Gastroesophageal sphincter (tissue), 4 donors: ENCODE measurements at regions not wholly inside any gene's neighbourhood (a gene's known extent, or its start where the extent isn't known, plus 50 kb on each side); places are given as distances from the start of the nearest gene placed in this dataset.

ENCODE experiments used
- ATAC-seq: fragments of 150-250 bp; one replicate; pipeline ENCODE4 v1.9.1; 2016; ENCODE audit warnings: mild to moderate bottlenecking, moderate library complexity
- H3K27ac ChIP-seq, 4 donors: fragments of 200-600 bp; sonication (generic) in 3 of 4; 1 replicate in 3 of 4; 2 replicates in 1 of 4; pipeline ENCODE4 v1.5.1; 2016 to 2019
- H3K27me3 ChIP-seq: fragments of 200-600 bp; sonication (generic); one replicate; pipeline ENCODE4 v1.5.1; 2019
- H3K36me3 ChIP-seq, 2 donors: fragments of 200-600 bp; sonication (generic); one replicate each; pipeline ENCODE4 v1.5.1; 2019; ENCODE audit warnings: control low read depth in 1 of 2
- H3K4me1 ChIP-seq, 3 donors: fragments of 200-600 bp; sonication (generic); 1 replicate in 2 of 3; 2 replicates in 1 of 3; pipeline ENCODE4 v1.5.1; 2016 to 2019; ENCODE audit warnings: control low read depth in 2 of 3
- H3K4me3 ChIP-seq, 2 donors: fragments of 200-600 bp; sonication (generic); one replicate each; pipeline ENCODE4 v1.5.1; 2019; ENCODE audit warnings: mild to moderate bottlenecking in 1 of 2, moderate library complexity in 1 of 2
- H3K9me3 ChIP-seq, 3 donors: fragments of 200-600 bp; sonication (generic); one replicate each; pipeline ENCODE4 v1.5.1; 2017 to 2019; ENCODE audit warnings: control low read depth in 2 of 3
- CTCF ChIP-seq, 4 experiments: fragments of 200-600 bp in 2 of 4; fragments of 450-650 bp in 2 of 4; sonication (generic) in 1 of 4; IDR thresholded peaks; one replicate each; pipeline ENCODE4 v1.5.1; 2017 to 2019; ENCODE audit warnings: antibody characterized with exemption in 4 of 4, mild to moderate bottlenecking in 2 of 4, moderate library complexity in 2 of 4
- EP300 ChIP-seq: sonication (generic); formaldehyde crosslinking; IDR thresholded peaks from one replicate; pipeline ENCODE4 v1.6.1; 2017; ENCODE audit warnings: antibody characterized with exemption, mild to moderate bottlenecking
- POLR2A ChIP-seq, 2 donors: fragments of 450-650 bp; IDR thresholded peaks; one replicate each; pipeline ENCODE4 v1.6.1; 2017; ENCODE audit warnings: antibody characterized with exemption in 2 of 2, mild to moderate bottlenecking in 2 of 2, moderate library complexity in 1 of 2
- POLR2AphosphoS5 ChIP-seq: sonication (generic); formaldehyde crosslinking; IDR thresholded peaks from one replicate; pipeline ENCODE4 v1.6.1; 2017; ENCODE audit warnings: antibody characterized with exemption
- WGBS, 2 donors: methylation state at CpG; one replicate each; pipeline ENCODE4 v1.1.5; 2018; ENCODE audit warnings: low coverage in 1 of 2; 5-methylcytosine and 5-hydroxymethylcytosine counted together

- Histone ChIP-seq H3K4me1 (no peaks in the 10 kb centered on the region), H3K36me3 (no peaks in the 10 kb centered on the region), H3K27ac (no peak overlapping the region), H3K9me3 (peaks cover 0 to 12% (median 0%) of the 10 kb centered on the region in 3 donors), H3K27me3 (no peaks in the 10 kb centered on the region), H3K4me3 (no peak overlapping the region)
- no peak for ATAC-seq
- TF ChIP-seq EP300, result no peak
- no peak for TF ChIP-seq CTCF (IDR thresholded peaks at IDR 0.05)
- TF ChIP-seq POLR2A (IDR thresholded peaks at IDR 0.05), result no peak
- no peak for TF ChIP-seq POLR2AphosphoS5
Observed at GRCh38 chr12:94039199-94039840, 109.1 kb upstream of the PLXNC1 start.

- no peaks in the 10 kb centered on the region for H3K27me3 ChIP-seq
- H3K36me3 ChIP-seq, result no peaks in the 10 kb centered on the region
- ATAC-seq, result peak; percentile 27
- no peak overlapping the region for H3K4me3 ChIP-seq
- H3K4me1 ChIP-seq, result no peaks in the 10 kb centered on the region
- WGBS, 2 donors, result 68 to 83% methylated on average over 5 of the region's 5 CpGs
- H3K9me3 ChIP-seq, result peaks cover 0 to 12% (median 0%) of the 10 kb centered on the region in 3 donors
- no peak for TF ChIP-seq CTCF (IDR thresholded peaks at IDR 0.05)
- peak; percentile 35 for TF ChIP-seq POLR2AphosphoS5
- H3K27ac ChIP-seq, result no peak overlapping the region
Observed at GRCh38 chr12:94039914-94040313, 108.5 kb upstream of the PLXNC1 start.

GRCh38 chr12:94041850-94042249 is 106.5 kb upstream of the PLXNC1 start:
- Histone ChIP-seq H3K27ac (no peak overlapping the region), H3K4me3 (no peak overlapping the region), H3K27me3 (no peaks in the 10 kb centered on the region), H3K36me3 (no peaks in the 10 kb centered on the region), H3K9me3 (peaks cover 0 to 12% (median 0%) of the 10 kb centered on the region in 3 donors), H3K4me1 (no peaks in the 10 kb centered on the region)
- TF ChIP-seq EP300 (no peak), POLR2AphosphoS5 (no peak)
- 0 to 50% methylated on average over 1 to 2 of the region's 3 CpGs for WGBS, 2 donors
- ATAC-seq, result no peak

GRCh38 chr12:94042321-94042720 is 106.1 kb upstream of the PLXNC1 start:
- 70 to 100% methylated on average over 3 to 4 of the region's 4 CpGs for WGBS, 2 donors
- Histone ChIP-seq H3K4me1 (peaks cover 0 to 4% (median 0%) of the 10 kb centered on the region in 3 donors), H3K27me3 (no peaks in the 10 kb centered on the region), H3K9me3 (peaks cover 0 to 12% (median 0%) of the 10 kb centered on the region in 3 donors), H3K4me3 (no peak overlapping the region), H3K36me3 (no peaks in the 10 kb centered on the region), H3K27ac (no peak overlapping the region)
- no peak for TF ChIP-seq POLR2AphosphoS5
- no peak for TF ChIP-seq EP300
- no peak for TF ChIP-seq POLR2A (IDR thresholded peaks at IDR 0.05)
- TF ChIP-seq CTCF (IDR thresholded peaks at IDR 0.05), result no peak
- ATAC-seq, result no peak

- Histone ChIP-seq H3K27ac (no peak overlapping the region), H3K4me1 (peaks cover 0 to 16% (median 0%) of the 10 kb centered on the region in 3 donors), H3K27me3 (no peaks in the 10 kb centered on the region), H3K36me3 (no peaks in the 10 kb centered on the region), H3K4me3 (no peak overlapping the region), H3K9me3 (no peaks in the 10 kb centered on the region)
- 70 to 89% methylated on average over 3 to 6 of the region's 7 CpGs for WGBS, 2 donors
- TF ChIP-seq CTCF (IDR thresholded peaks at IDR 0.05) (no peak), EP300 (no peak), POLR2AphosphoS5 (no peak), POLR2A (IDR thresholded peaks at IDR 0.05) (no peak)
- no peak for ATAC-seq
Observed at GRCh38 chr12:94046626-94047410, 101.6 kb upstream of the PLXNC1 start.
